Parathyroid adenoma (tissue), 2 donors: ENCODE measurements at regions not wholly inside any gene's neighbourhood (a gene's known extent, or its start where the extent isn't known, plus 50 kb on each side); places are given as distances from the start of the nearest gene placed in this dataset.

Experiments
- H2AFZ ChIP-seq: fragments of 300-600 bp; sonication (generic); one replicate; pipeline ENCODE4 v1.7.0; 2017; ENCODE audit warnings: antibody characterized with exemption, mild to moderate bottlenecking
- H3K27ac ChIP-seq: fragments of 300-600 bp; sonication (generic); one replicate; pipeline ENCODE4 v1.7.0; 2017
- H3K27me3 ChIP-seq: fragments of 300-600 bp; sonication (generic); one replicate; pipeline ENCODE4 v1.7.0; 2017; ENCODE audit warnings: low read length; ENCODE audit not compliant: control insufficient read depth, insufficient read depth
- H3K36me3 ChIP-seq: fragments of 300-600 bp; sonication (generic); one replicate; pipeline ENCODE4 v1.7.0; 2017; ENCODE audit warnings: low read length; ENCODE audit not compliant: control insufficient read depth, insufficient read depth
- H3K4me1 ChIP-seq: fragments of 300-600 bp; sonication (generic); one replicate; pipeline ENCODE4 v1.7.0; 2017; ENCODE audit warnings: control low read depth
- H3K4me2 ChIP-seq: fragments of 300-600 bp; sonication (generic); one replicate; pipeline ENCODE4 v1.7.0; 2017; ENCODE audit warnings: low read length
- H3K4me3 ChIP-seq: fragments of 300-600 bp; sonication (generic); one replicate; pipeline ENCODE4 v1.7.0; 2017; ENCODE audit warnings: low read depth, low read length
- H3K79me2 ChIP-seq: fragments of 300-600 bp; sonication (generic); one replicate; pipeline ENCODE4 v1.7.0; 2017; ENCODE audit warnings: control low read depth
- H3K9ac ChIP-seq: fragments of 300-600 bp; sonication (generic); one replicate; pipeline ENCODE4 v1.7.0; 2017; ENCODE audit warnings: mild to moderate bottlenecking
- H3K9me3 ChIP-seq: fragments of 300-600 bp; sonication (generic); one replicate; pipeline ENCODE4 v1.7.0; 2017; ENCODE audit warnings: low read length; ENCODE audit not compliant: control insufficient read depth
- TF ChIP-seq, protein P1 (sequence below): fragments of 300-600 bp; sonication (generic); IDR thresholded peaks from one replicate; pipeline ENCODE4 v1.7.0; 2017; ENCODE audit warnings: antibody characterized with exemption, mild to moderate bottlenecking
- donor health status: primary hyperparathyroidism.

DNA sequence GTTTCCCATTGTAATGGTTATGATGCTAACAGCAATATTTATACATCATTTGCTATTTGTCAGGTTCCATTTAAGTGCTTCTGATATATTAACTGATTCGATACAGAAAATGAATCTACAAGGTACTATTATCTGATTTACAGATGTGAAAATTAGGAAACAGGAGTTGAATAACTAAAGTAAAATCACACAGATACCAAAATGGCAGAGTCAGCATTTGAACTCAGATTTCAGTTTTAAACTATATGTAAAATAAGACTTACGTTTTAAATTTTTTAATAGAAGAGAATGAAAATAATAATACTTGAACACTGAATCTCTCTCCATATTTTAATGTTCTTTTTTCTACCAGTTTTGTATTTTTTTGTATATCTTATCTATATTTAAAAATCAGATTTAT lies 313.2 kb downstream of the MDFIC start:
- H3K36me3 ChIP-seq: no peaks in the 10 kb centered on the region
- TF ChIP-seq, protein P1, sequence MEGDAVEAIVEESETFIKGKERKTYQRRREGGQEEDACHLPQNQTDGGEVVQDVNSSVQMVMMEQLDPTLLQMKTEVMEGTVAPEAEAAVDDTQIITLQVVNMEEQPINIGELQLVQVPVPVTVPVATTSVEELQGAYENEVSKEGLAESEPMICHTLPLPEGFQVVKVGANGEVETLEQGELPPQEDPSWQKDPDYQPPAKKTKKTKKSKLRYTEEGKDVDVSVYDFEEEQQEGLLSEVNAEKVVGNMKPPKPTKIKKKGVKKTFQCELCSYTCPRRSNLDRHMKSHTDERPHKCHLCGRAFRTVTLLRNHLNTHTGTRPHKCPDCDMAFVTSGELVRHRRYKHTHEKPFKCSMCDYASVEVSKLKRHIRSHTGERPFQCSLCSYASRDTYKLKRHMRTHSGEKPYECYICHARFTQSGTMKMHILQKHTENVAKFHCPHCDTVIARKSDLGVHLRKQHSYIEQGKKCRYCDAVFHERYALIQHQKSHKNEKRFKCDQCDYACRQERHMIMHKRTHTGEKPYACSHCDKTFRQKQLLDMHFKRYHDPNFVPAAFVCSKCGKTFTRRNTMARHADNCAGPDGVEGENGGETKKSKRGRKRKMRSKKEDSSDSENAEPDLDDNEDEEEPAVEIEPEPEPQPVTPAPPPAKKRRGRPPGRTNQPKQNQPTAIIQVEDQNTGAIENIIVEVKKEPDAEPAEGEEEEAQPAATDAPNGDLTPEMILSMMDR: no peak

DNA sequence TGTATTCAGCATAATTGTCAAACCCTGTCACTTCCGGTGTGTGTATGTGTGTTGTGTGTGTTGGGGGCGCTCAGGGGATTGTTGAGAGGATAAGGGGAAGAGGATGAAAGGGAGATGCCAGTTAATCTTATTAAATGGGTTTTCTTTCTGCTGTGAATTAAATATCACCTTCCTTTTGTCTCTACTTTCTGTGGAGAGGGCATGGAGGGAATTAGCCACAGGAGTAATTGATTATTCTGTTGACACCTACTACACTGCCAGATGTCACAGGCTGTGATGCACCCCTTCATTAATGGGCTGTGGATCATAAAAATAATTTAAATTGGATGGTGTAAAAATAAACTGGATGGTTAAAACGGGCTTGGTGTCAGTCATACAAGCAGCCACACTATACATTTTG lies 311.9 kb downstream of the MDFIC start:
- TF ChIP-seq, protein P1: no peak
- Histone ChIP-seq H2AFZ (no peak overlapping the region), H3K36me3 (no peaks in the 10 kb centered on the region), H3K4me1 (no peaks in the 10 kb centered on the region), H3K4me3 (no peak overlapping the region), H3K27ac (no peak overlapping the region), H3K4me2 (no peak overlapping the region), H3K9me3 (no peaks in the 10 kb centered on the region), H3K27me3 (no peaks in the 10 kb centered on the region), H3K79me2 (no peaks in the 10 kb centered on the region), H3K9ac (no peak overlapping the region)

More for the DNA sequence above, 313.2 kb downstream of the MDFIC start:
- H3K27ac ChIP-seq: no peak overlapping the region
- no peak overlapping the region for H2AFZ ChIP-seq
- no peaks in the 10 kb centered on the region for H3K79me2 ChIP-seq
- no peak overlapping the region for H3K4me2 ChIP-seq
- no peaks in the 10 kb centered on the region for H3K4me1 ChIP-seq
- H3K9me3 ChIP-seq: no peaks in the 10 kb centered on the region
- no peak overlapping the region for H3K9ac ChIP-seq
- no peak overlapping the region for H3K4me3 ChIP-seq
- H3K27me3 ChIP-seq: no peaks in the 10 kb centered on the region

- Histone ChIP-seq H3K4me2 (no peak overlapping the region), H3K4me1 (no peaks in the 10 kb centered on the region), H3K9ac (no peak overlapping the region), H2AFZ (no peak overlapping the region), H3K27me3 (no peaks in the 10 kb centered on the region), H3K27ac (no peak overlapping the region), H3K9me3 (no peaks in the 10 kb centered on the region), H3K79me2 (no peaks in the 10 kb centered on the region), H3K36me3 (no peaks in the 10 kb centered on the region), H3K4me3 (no peak overlapping the region)
- TF ChIP-seq, protein P1: no peak
Measured at GRCh38 chr7:115232041-115232440, 310.1 kb downstream of the MDFIC start.

DNA sequence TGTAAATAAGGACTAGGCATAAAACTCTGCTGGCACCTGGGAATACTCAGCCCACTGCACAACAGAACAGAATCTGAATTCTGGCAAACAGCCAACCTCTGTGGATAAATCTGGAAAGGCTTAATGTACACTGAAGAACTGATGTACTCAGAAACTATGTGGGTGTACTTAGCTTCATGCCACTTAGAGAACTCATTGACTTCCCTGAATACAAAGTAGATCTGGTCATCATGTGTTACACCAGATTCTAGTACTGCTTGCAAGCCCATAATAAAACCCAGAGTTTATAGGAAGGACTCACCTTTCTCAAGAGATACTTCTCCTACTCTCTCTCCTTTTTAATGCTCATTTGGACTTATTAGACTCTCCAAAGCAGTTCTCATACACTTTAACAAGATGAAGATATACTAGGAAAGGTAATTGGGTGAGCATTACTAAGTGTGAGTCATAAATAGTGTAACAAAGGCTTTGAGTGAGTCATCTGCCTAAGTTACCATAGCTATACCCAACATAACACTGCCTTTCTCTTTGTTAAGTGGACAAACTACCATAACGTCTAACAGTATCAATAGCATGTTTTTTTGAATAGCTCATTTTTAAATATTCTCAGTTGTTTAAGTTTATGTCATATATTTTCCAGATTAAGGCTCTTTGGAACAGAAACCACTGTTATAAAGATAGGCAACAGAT lies 309.1 kb downstream of the MDFIC start:
- Histone ChIP-seq H2AFZ (no peak overlapping the region), H3K4me3 (no peak overlapping the region), H3K4me1 (no peaks in the 10 kb centered on the region), H3K9me3 (no peaks in the 10 kb centered on the region), H3K27ac (no peak overlapping the region), H3K79me2 (no peaks in the 10 kb centered on the region), H3K27me3 (no peaks in the 10 kb centered on the region), H3K9ac (no peak overlapping the region), H3K36me3 (no peaks in the 10 kb centered on the region), H3K4me2 (no peak overlapping the region)
- TF ChIP-seq, protein P1: no peak
